NCI-H1092 (cell line): ENCODE measurements at regions not wholly inside any gene's neighbourhood (a gene's known extent, or its start where the extent isn't known, plus 50 kb on each side); places are given as distances from the start of the nearest gene placed in this dataset.
A peak's percentile ranks its signal among the peaks of the same experiment; 100 is the strongest.

Experiments
- DNase-seq: peaks from one replicate; lab custom pipeline; 2025; lab: John Stamatoyannopoulos, UW

DNA sequence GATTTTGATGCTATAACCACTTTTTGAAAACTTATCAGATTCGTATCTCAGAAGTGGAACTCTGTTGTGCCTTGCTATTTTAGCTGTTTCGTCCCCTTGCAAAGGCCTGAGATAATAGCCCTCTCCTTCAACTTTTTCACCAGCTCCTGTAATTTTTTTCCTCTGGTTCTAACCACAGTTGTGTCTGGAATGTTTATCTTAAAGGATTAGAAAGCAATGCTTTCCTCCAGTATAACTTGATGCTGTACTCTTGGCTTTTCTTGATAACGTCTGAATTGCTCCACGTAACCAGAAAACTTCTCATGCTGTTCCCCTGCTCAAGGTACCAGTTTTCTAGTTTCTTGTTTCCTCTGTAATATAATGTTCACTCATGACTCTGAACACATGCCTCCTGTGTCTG lies 209.4 kb downstream of the DTWD2 start:
- no peak for DNase-seq

DNA sequence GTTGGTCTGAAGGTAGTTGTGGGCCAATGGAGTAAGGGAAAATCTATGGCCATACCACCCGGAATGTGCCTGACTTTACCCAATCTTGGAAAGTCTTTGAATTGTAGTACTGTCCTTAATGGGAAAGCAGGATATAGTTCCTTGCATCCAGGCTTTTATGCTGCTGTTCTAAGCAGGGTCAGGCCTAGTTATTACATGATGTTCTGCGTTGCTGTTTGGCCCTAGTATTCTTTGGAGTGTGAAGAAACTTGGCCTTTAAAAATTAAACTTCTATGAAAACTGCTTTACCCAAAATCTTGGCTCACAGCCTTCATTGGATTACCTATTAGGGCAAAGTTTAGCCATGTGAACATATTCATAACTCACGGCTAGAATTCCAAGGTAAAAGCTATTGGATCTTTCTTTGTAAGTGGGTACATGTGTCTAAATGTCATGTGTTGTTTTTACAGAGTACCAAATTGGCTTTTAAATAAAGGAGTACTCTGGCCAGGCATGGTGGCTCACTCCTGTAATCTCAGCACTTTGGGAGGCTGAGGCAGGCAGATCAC lies 211.1 kb downstream of the DTWD2 start:
- no peak for DNase-seq

DNA sequence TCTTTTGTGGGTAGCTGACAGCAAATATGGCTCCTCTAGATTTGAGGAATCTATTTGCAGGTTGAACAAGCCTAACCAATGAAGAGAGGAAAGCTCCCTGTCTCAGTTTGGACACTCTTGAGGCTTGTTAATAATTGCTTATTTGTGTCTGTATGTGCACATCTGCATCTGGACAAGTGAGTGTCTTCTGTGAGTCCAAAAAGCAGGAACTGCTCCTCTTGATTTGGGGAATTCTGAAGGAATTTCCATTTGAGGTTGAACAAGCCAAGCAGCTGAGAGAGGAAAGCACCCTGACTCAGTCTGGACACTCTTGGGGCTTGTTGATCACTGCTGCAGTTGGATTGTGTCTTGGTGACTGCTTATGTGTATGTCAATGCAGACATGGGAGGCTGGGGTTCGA lies 211.6 kb downstream of the DTWD2 start:
- DNase-seq = no peak

DNA sequence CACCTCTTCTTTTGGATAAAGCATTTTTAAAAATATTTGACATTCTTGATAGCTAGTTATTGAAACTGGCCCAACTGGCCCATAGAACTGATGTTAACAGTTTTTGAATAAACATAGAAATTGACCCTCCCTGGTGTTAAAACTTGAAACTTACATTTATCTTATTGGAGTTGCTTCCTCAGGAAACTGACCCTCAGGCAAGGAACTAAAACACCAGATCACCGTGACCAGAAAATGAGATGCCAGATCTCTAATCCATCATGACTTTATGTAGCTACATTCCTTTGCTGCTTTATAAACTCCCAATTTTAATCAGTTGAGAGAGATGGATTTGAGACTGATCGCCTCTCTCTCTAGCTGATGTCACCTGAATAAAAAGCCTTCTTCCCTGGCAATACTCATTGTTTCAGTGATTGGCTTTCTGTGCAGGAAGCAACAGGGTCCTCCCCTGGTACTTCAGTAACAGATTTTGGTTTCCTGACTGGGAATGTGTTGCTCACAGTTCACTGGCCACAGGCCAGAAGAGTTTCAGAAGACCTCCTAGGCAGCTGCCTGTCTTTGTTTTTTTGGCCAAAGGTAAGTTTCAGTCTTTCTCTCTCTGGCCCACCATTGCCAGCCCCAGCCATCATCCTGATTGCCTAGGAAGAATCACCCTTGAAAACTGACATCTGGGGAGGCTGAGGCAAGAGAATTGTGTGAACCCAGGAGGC lies 212.4 kb downstream of the DTWD2 start:
- DNase-seq = no peak

DNA sequence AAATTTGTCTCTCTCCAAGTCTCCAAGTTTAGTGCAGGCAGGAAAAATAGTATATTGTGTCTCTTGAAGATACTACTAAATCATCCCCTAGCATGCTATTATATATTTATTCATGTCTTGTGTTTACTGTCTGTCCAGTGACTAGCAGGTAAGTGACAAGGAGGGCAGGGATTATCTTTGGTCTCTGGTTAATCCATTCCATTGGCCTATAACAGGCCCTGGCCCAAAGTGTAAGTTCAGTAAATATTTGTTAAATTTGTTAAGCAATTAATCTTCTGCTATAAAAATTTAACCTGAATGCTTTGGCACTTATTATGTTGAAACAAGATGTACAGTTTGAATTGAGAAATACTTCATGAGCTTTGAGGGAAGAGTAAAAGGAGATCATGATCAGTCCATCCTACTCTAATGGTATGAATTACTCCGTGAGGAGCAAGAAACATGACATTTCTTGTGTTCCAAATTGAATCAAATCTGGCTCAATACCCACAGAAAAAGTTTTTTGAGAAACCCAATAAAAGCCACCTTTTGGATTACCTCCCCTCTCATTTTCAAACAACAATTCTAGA lies 219.7 kb downstream of the DTWD2 start:
- no peak for DNase-seq

DNA sequence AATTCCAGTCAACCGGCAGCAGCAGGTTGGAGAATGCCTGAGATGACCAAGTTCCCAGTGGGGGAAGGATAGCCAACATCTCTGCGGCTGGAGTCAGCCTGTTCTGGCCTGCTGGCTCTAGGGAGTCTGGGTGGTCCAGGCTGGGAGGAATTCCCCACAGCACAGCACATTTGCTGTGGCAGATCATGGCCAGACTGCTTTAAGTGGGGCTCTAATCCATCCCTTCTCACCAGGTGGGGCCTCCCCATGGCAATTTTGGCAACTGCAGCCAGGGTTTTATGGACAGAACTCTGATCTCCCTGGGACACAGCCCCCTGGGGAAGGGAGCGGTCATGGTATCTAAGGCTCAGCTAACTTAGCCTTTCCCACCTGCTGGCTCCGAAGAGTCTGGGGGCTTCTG lies 226.1 kb downstream of the DTWD2 start:
- DNase-seq = no peak

DNA sequence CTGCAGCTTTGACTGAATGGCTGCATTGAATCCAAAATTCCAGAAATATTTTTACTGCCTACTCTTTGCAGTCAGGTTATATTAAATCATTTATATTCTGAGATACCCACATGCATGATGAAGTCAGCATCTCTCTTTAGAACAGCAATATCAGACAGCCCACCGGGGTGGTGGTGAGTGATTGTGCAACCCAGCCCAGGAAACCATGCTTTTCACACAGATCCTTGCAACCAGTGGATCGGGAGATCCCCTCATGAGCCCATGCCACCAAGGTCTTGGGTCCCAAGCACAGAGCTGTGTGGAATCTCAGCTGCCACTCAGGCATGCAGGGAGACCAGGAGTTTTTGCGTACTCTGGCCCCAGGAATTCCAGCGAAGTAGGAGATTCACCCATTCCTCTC lies 226.5 kb downstream of the DTWD2 start:
- DNase-seq = no peak

DNA sequence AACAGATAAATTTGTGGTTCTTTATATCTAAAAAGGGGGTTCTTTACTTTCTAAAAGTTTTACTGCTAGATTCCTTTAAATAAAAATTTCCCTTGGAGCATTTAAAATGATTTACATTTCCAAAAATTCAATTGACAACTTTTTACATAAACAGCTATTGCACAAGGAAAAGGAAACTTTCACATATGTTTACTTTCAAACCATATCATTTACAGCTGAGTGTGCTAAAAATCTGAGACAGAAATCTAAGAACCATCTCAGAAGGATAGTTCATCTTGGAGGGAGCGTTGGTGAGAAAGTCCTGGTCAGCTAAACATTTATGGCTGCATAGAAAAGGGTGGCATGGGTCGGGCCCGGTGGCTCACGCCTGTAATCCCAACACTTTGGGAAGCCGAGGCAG lies 235.4 kb downstream of the DTWD2 start:
- no peak for DNase-seq

DNA sequence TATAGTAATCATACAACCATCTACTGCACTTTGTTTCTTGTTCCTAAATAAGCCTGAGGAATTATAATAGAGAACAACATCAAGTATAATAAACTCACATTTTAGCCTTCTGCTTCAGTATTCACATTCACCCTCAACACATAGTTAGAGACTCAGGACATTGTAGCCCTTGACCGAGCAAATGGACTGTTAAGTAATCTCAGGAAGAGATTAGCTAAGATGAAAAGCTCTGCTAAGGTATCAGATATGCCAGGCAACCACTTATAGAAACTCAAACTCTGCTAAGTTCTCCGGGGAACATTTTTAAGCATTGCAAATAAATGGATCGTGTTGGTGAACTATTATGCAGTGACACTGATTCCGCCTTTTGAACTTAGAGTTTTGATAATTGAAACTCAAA lies 252.0 kb downstream of the DTWD2 start:
- DNase-seq = no peak

DNA sequence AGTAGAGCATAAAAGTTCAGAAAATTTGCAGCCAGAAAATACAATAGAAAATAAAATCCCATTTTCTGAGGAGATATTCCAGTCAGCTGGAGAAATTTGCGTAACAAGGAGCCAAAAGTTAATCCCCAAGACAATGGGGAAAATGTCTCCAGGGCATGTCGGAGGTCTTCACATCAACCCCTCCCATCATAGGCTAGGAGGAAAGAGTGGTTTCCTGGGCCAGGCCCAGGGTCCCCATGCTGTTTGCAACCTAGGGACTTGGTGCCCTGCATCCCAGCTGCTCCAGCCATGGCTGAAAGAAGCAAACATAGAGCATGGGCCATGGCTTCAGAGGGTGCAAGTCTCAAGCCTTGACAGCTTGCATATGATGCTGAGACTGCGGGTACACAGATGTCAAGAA lies 255.0 kb downstream of the DTWD2 start:
- no peak for DNase-seq

DNA sequence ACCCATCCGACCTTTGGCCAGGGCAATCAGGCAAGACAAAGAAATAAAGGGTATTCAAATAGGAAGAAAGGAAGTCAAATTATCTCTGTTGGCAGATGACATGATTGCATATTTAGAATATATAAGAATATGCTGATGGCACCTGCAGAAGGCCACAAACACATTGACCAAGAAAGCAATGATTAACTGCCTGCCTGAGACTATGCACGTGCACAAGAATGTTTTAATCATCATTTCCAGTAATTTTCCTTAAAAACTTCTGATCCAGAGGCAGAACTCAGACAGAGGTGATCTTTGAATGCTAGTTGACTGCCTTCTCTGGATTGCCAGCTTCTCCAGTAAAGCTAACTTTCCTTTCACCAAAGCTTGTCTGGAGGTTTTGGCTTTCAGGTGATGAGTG lies 260.2 kb downstream of the DTWD2 start:
- no peak for DNase-seq

DNA sequence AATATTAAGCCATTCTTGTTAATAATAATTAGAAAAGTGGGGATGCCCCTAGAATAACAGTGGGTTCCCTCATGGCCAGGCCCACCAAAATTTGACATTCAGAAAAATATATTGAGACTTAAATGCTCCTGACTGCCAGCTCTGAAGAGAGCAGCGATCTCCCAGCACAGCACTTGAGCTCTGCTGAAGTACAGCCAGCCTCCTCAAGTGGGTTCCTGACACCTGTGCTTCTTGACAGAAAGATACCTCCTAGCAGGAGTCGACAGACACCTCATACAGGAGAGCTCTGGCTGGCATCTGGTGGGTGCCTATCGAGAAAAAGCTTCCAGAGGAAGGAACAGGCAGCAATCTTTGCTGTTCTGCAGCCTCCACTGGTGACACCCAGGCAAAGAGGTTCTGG lies 261.5 kb downstream of the DTWD2 start:
- DNase-seq = no peak

DNA sequence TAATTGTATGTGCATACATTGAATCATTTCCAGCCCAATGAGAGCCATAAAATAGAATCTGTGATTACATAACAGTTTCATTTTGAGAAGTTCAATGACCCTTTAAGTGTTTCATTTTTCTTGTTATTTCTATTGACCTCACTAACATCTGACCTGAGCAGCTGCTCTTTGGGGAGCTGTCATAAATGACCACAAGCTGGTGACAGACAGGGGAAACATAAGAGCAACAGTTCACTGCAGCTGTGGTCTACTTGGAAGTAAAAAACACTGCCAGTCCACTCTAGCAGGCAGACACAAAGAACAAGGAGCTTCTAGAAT lies 265.4 kb downstream of the DTWD2 start:
- no peak for DNase-seq

DNA sequence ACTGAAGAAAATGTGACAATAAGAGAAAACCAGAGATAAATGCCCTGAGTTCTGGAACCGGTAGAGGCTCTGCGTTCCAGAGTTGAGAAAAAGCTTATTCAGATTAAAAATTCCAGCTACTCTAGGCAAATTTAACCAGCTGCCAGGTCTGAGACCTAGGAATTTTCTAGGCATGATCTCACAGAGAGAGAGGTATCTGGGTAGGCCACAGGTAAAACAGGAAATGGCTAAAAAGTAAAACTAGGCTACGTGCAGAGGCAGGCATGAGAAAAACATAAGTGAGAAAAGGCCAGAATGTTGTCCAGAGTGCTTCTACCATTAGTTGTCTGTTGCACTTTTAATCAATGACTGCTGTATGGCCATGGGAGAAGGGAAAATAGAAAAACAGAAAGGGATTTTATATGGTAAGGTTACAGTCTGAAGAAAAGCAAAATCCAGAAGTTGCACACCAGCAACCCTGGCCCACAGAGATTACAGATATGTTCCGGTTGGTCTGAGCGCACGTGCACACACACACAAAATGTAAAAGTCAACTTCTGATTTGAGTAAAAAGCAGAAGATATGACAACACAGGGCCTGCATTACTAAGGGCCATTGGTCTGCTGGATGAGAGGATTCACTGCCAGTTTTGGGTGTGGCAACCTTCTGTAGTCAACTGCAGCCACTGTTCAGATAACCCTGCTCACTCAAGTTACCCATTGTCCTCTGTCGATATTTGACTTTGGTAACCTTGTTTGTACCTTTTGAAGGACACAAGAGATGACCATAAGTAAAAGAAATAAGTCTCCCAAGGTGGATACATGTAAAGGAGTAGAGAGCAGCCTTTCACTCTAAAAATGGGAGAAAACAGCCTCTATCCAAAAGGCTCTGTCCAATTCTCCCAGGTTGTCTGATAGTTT lies 266.0 kb downstream of the DTWD2 start:
- no peak for DNase-seq

DNA sequence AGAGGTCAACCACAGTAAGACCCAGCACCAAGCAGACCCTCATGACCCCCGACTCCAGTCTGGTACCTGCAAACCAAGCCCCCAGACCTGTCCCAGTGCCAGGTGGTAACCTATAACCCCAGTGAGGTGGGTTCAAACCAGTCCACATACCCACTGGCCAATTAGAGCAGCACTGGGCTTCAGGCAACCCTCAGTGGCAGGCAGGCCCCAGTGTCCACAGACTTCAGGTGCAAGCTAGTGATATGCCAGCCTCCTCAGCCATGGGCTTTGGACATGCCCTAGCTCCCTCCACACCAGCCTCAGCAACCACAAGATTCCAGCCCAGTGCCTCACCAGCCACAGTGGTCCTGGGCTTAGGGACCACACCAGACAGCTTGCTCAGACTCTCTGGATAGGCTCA lies 276.6 kb downstream of the DTWD2 start:
- no peak for DNase-seq

DNA sequence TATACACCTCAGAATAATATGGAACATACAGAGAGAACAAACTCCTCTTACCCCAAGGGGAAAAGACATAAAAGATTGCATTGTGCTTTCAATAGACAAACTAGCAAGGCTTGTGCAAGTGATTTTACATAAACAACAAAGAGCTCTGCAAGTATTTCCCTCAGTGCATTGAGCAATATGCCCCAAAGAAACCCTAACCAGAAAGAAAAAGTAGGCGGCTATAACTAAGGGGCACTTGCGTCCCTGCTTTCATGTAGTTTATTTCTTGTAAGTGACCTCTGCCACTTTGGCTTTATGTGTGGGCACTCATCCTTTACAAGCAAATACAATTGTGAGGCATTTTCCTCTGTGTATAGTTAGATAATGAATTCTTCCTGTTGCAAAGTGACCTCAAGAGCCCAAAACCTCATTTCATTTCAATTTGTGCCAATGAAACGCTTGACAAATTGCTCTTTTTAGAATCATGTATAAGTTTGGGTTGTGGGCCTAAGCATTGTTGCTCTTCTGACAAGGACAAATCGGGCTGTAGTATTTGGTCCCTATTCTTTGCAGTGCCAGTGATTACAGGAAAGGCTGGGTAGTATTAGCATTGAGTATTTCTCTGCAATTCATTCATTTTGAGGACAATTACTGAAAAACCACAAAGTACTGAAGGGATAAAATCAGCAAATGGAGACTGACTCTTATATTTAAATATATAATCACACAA lies 282.2 kb downstream of the DTWD2 start:
- DNase-seq = no peak

DNA sequence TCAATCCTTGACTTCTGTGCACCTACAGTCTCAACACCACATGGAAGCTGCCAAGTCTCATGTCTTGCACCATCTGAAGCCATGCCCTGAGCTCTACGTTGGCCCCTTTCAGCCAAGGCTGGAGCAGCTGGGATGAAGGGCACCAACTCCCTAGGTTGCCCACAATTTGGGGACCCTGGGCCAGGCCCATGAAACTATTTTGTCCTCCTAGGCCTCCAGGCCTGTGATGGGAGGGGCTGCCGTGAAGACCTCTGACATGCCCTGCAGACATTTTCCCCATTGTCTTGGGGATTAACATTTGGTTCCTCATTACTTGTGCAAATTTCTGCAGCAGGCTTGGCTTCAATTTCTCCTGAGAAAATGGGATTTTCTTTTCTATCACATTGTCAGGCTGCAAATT lies 285.1 kb downstream of the DTWD2 start:
- no peak for DNase-seq

DNA sequence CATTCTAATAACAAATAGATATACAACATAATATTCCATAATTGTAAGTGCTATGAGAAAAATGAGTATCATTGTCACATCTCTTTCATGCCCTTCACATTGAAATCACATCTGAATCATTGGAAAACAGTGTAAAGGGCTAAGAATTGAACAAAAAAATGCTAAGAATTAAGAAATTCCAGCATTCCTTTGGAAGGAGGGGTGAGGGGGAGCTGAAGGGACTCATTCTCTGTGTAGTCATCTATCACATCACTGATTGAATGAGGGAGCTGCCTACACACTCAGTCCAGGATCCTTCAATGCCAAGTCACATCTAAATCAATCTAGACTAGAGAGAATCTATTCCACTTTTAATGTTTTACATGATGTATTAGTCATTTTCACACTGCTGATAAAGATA lies 286.6 kb downstream of the DTWD2 start:
- no peak for DNase-seq

DNA sequence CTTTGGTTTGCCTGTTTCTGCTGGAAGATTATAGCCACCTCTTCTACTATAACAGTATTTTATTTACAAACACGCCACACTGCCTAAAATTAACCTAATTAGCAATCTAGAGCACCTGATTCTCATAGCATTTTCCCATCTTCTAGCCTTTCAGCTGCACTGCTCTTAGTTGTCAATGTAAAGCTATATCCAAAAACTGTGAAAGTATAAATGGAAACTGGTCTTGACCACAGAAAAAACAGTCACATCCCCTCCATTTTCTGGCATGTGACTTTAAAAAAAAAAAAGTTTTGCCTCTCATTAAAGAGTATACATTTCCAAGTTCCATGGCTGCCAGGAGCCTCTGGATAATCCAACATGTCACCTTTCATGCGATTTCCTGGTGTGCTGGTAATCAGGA lies 287.8 kb downstream of the DTWD2 start:
- DNase-seq = no peak

DNA sequence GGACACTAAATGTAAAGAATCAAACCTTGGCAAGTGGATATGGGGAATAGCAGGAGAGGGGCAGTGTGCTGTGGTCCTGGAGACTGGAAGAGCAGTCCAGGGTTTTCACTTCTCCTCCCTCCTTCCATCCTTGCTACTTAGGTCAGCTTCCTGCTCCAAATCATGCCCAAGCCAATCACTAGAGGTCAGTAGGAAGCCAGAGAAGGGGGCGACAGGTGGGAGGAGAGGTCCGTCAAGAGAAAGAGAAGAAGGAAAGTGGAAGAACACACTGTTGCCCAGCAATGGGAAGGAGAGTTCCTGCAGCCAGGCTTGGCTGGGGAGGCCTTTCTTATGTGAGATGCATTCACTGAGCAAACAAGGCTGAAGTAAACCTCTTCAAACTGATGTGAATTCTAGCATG lies 289.6 kb downstream of the DTWD2 start:
- DNase-seq = no peak

DNA sequence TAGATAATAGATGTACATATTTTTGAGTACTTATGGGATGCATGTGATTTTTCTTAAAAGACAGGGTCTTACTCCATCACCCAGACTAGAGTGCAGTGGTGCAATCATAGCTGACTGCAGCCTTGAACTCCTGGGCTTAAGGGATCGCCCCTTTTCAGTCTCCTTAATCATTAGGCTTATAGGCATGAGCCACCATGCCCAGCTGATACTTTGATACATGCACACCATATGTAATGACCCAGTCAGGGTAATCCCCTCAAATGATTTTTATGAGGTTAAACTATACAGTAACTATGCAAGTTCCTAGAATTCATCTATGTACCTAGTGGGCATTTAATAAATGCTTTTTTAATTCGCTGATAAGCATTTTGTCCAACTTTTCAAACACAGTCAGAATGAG lies 292.3 kb downstream of the DTWD2 start:
- DNase-seq = no peak

DNA sequence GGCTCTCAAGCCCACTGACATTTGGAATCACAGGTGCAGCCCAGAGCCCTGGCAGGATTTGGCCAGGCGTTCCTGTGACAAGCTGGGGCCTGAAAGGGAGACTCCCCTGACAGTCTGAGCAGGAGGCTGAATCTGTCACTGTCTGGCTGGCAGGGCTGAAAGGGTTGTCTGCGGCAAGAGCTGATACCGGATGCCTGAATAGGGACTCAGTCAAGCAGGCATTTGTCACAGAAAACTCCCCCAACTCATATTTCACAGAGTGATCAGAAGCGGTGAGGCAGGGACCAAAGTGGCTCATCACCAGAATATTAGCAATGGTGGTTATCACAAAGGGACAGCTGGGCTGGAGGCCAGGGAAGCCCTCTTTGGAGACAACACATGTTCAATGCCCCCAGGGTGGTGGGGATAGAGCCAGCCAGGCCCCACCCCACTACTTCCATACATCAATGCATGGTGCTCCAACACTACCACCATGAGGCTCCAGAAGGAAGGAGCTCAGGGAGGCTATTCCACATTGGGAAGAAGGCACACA lies 295.5 kb downstream of the DTWD2 start:
- peak; percentile 1 for DNase-seq
